IMR-90 (cell line): ENCODE measurements at regions not wholly inside any gene's neighbourhood (a gene's known extent, or its start where the extent isn't known, plus 50 kb on each side); places are given as distances from the start of the nearest gene placed in this dataset.

ENCODE experiments used
- ATAC-seq: fragments of 200-7000 bp; cut with Tn5 transposase; 2 replicates; pipeline ENCODE4 v1.9.1; 2020; ENCODE audit warnings: low read depth, mild to moderate bottlenecking, moderate library complexity
- BruUV-seq: library from RNA; stranded (reverse); fragments of 400-500 nt; replicated peaks from 2 replicates; lab custom pipeline; 2021; lab: Mats Ljungman, UMichigan
- CTCF ChIA-PET: fragments of 300-600 bp; formaldehyde crosslinking; extraction: SDS; loops from one replicate; lab custom pipeline; 2021; ENCODE audit warnings: antibody characterized with exemption; lab: Yijun Ruan, JAX
- POLR2A ChIA-PET: fragments of 300-600 bp; sonication (Branson Sonifier 250); formaldehyde crosslinking; loops from one replicate; lab custom pipeline; 2022; ENCODE audit warnings: antibody characterized with exemption; ENCODE audit not compliant: unreplicated experiment; lab: Charles Lee
- DNase-seq: peaks from one replicate; pipeline ENCODE4 v3.0.0; 2013
- H2AFZ ChIP-seq: replicated peaks from 2 replicates; pipeline ENCODE3; 2013; ENCODE audit warnings: low read length, mild to moderate bottlenecking; ENCODE audit not compliant: poor library complexity
- H2AK5ac ChIP-seq: 2 replicates; pipeline ENCODE4 v1.6.1; 2013; ENCODE audit warnings: low read depth, low read length, inconsistent platforms
- H2AK9ac ChIP-seq: replicated peaks from 2 replicates; pipeline ENCODE3; 2013; ENCODE audit warnings: mild to moderate bottlenecking, low read depth, low read length, moderate library complexity; ENCODE audit not compliant: poor library complexity
- H2BK120ac ChIP-seq: 2 replicates; pipeline ENCODE4 v1.6.1; 2013; ENCODE audit warnings: low read depth, low read length, inconsistent platforms
- H2BK15ac ChIP-seq: 3 replicates; pipeline ENCODE4 v1.6.1; 2013; ENCODE audit warnings: low read depth, low read length, inconsistent platforms
- H2BK20ac ChIP-seq: 2 replicates; pipeline ENCODE4 v1.6.1; 2013; ENCODE audit warnings: low read depth, mild to moderate bottlenecking, inconsistent platforms, low read length, moderate library complexity
- H2BK5ac ChIP-seq: 2 replicates; pipeline ENCODE4 v1.6.1; 2013; ENCODE audit warnings: mild to moderate bottlenecking, low read depth, low read length, inconsistent platforms; ENCODE audit not compliant: poor library complexity, severe bottlenecking
- H3K14ac ChIP-seq: replicated peaks from 2 replicates; pipeline ENCODE4 v1.6.1; 2013; ENCODE audit warnings: low read depth, low read length, inconsistent platforms
- H3K18ac ChIP-seq: 2 replicates; pipeline ENCODE4 v1.6.1; 2013; ENCODE audit warnings: low read depth, low read length, control low read depth
- H3K23ac ChIP-seq: 2 replicates; pipeline ENCODE4 v1.6.1; 2013; ENCODE audit warnings: low read depth, low read length, inconsistent platforms
- H3K27ac ChIP-seq: 2 replicates; pipeline ENCODE4 v1.5.1; 2013; ENCODE audit warnings: mild to moderate bottlenecking, control low read depth, low read length; ENCODE audit not compliant: insufficient read depth
- H3K27me3 ChIP-seq: 2 replicates; pipeline ENCODE4 v1.6.1; 2013; ENCODE audit warnings: low read length; ENCODE audit not compliant: control insufficient read depth, insufficient read depth
- H3K36me3 ChIP-seq: 2 replicates; pipeline ENCODE4 v1.6.1; 2013; ENCODE audit warnings: low read length, mixed read lengths; ENCODE audit not compliant: control insufficient read depth, insufficient read depth
- H3K4ac ChIP-seq: 2 replicates; pipeline ENCODE4 v1.6.1; 2013; ENCODE audit warnings: low read depth, low read length, inconsistent platforms
- H3K4me1 ChIP-seq: 2 replicates; pipeline ENCODE4 v1.6.1; 2013; ENCODE audit warnings: low read length, mixed read lengths; ENCODE audit not compliant: control insufficient read depth, insufficient read depth
- H3K4me2 ChIP-seq: 2 replicates; pipeline ENCODE4 v1.6.1; 2013; ENCODE audit warnings: low read depth, mild to moderate bottlenecking, control low read depth, low read length, moderate library complexity
- H3K4me3 ChIP-seq: 2 replicates; pipeline ENCODE4 v1.5.1; 2013; ENCODE audit warnings: low read depth, mild to moderate bottlenecking, control low read depth, low read length, moderate library complexity; ENCODE audit not compliant: insufficient read depth
- H3K56ac ChIP-seq: 2 replicates; pipeline ENCODE4 v1.6.1; 2013; ENCODE audit warnings: low read length, inconsistent platforms; ENCODE audit not compliant: insufficient read depth; ENCODE audit errors: extremely low read depth
- H3K79me1 ChIP-seq, 2 experiments: 2 replicates each; pipeline ENCODE4 v1.6.1; 2013; ENCODE audit warnings: low read length in 2 of 2, inconsistent platforms in 1 of 2, low read depth in 1 of 2
- H3K9ac ChIP-seq: 2 replicates; pipeline ENCODE4 v1.6.1; 2013; ENCODE audit warnings: low read depth, low read length, control low read depth
- H3K9me1 ChIP-seq: 2 replicates; pipeline ENCODE4 v1.6.1; 2013; ENCODE audit warnings: low read length, inconsistent platforms; ENCODE audit not compliant: insufficient read depth
- H3K9me3 ChIP-seq: 2 replicates; pipeline ENCODE4 v1.6.1; 2013; ENCODE audit warnings: low read length; ENCODE audit not compliant: control insufficient read depth, insufficient read depth
- H4K20me1 ChIP-seq: 2 replicates; pipeline ENCODE4 v1.6.1; 2013; ENCODE audit warnings: low read length, inconsistent platforms; ENCODE audit not compliant: insufficient read depth
- H4K5ac ChIP-seq: 2 replicates; pipeline ENCODE4 v1.6.1; 2013; ENCODE audit warnings: mild to moderate bottlenecking, low read depth, low read length, control low read depth
- H4K8ac ChIP-seq, 2 experiments: 2 replicates each; pipeline ENCODE4 v1.6.1; 2013; ENCODE audit warnings: low read depth in 2 of 2, low read length in 2 of 2, control low read depth in 1 of 2, inconsistent platforms in 1 of 2
- H4K91ac ChIP-seq: 2 replicates; pipeline ENCODE4 v1.6.1; 2013; ENCODE audit warnings: low read depth, low read length, inconsistent platforms; ENCODE audit not compliant: insufficient read depth
- BHLHE40 ChIP-seq: fragments of 150-350 bp; IDR thresholded peaks from 2 replicates; pipeline ENCODE4 v1.6.1; 2016; ENCODE audit warnings: mild to moderate bottlenecking, low read depth, low read length
- CEBPB ChIP-seq: IDR thresholded peaks from 2 replicates; pipeline ENCODE4 v1.6.1; 2012; ENCODE audit warnings: low read depth, low read length, improper control_type of control experiment
- CHD1 ChIP-seq: IDR thresholded peaks from 2 replicates; pipeline ENCODE4 v1.6.1; 2012; ENCODE audit warnings: low read depth, low read length, improper control_type of control experiment
- CTCF ChIP-seq: conservative IDR thresholded peaks from 2 replicates; pipeline ENCODE4 v1.5.1; 2012; ENCODE audit warnings: mild to moderate bottlenecking, low read depth, low read length, improper control_type of control experiment
- ELK1 ChIP-seq: fragments of 150-350 bp; IDR thresholded peaks from 2 replicates; pipeline ENCODE4 v1.6.1; 2016; ENCODE audit warnings: low read depth, mild to moderate bottlenecking, low read length, moderate library complexity, borderline replicate concordance
- FOS ChIP-seq: fragments of 150-350 bp; IDR thresholded peaks from 2 replicates; pipeline ENCODE4 v1.6.1; 2016; ENCODE audit warnings: low read depth, low read length
- MAFK ChIP-seq: IDR thresholded peaks from 2 replicates; pipeline ENCODE4 v1.6.1; 2012; ENCODE audit warnings: low read depth, low read length, improper control_type of control experiment
- MAZ ChIP-seq: IDR thresholded peaks from 2 replicates; pipeline ENCODE4 v1.6.1; 2012; ENCODE audit warnings: low read depth, mild to moderate bottlenecking, low read length, improper control_type of control experiment, moderate library complexity, borderline replicate concordance
- MXI1 ChIP-seq: IDR thresholded peaks from 2 replicates; pipeline ENCODE4 v1.6.1; 2012; ENCODE audit warnings: low read depth, mild to moderate bottlenecking, low read length, moderate library complexity, borderline replicate concordance
- NFE2L2 ChIP-seq: fragments of 150-350 bp; IDR thresholded peaks from 2 replicates; pipeline ENCODE4 v1.6.1; 2016; ENCODE audit warnings: low read depth, mild to moderate bottlenecking, low read length
- POLR2A ChIP-seq: IDR thresholded peaks from 2 replicates; pipeline ENCODE4 v1.6.1; 2012; ENCODE audit warnings: mild to moderate bottlenecking, low read depth, low read length
- RAD21 ChIP-seq: IDR thresholded peaks from 2 replicates; pipeline ENCODE4 v1.6.1; 2012; ENCODE audit warnings: low read length, improper control_type of control experiment
- RCOR1 ChIP-seq: IDR thresholded peaks from 2 replicates; pipeline ENCODE4 v1.6.1; 2012; ENCODE audit warnings: mild to moderate bottlenecking, low read length, improper control_type of control experiment; ENCODE audit not compliant: insufficient replicate concordance
- RFX5 ChIP-seq: IDR thresholded peaks from 2 replicates; pipeline ENCODE4 v1.8.0; 2012; ENCODE audit warnings: low read depth, mild to moderate bottlenecking, low read length, moderate library complexity
- SMC3 ChIP-seq: fragments of 150-350 bp; IDR thresholded peaks from 2 replicates; pipeline ENCODE4 v1.6.1; 2016; ENCODE audit warnings: low read depth, mild to moderate bottlenecking, antibody characterized with exemption, low read length, moderate library complexity
- USF2 ChIP-seq: fragments of 150-350 bp; IDR thresholded peaks from 2 replicates; pipeline ENCODE4 v1.6.1; 2017; ENCODE audit warnings: mild to moderate bottlenecking, antibody characterized with exemption, low read length, low read depth
- WGBS, 2 experiments: methylation state at CpG; one replicate each; pipeline versions ENCODE4 v1.1.5 to v1.1.7; 2013; ENCODE audit warnings: missing lambda C conversion rate in 2 of 2; ENCODE audit not compliant: insufficient read length in 1 of 2; ENCODE audit errors: extremely low coverage in 2 of 2; 5-methylcytosine and 5-hydroxymethylcytosine counted together
- dilution Hi-C: fragments of 300-500 bp; cut with HindIII; formaldehyde crosslinking; loops from one replicate; pipeline ENCODE4 v1.14.3; 2018; ENCODE audit warnings: low sequenced_read_pairs; ENCODE audit not compliant: unreplicated experiment
- in situ Hi-C: fragments of 300-500 bp; cut with MboI; formaldehyde crosslinking; loops from 3 replicates; pipeline ENCODE4 v1.14.3; 2019; ENCODE audit warnings: low sequenced_read_pairs, inconsistent platforms, mixed read lengths
- intact Hi-C: fragments of 100-400 bp; cut with micrococcal nuclease; formaldehyde crosslinking; loops from 2 replicates; pipeline ENCODE4 v1.10.0; 2022

GRCh38 chr9:80557256-80557655, 985.5 kb downstream of the TLE4 start:
- H3K4me2 ChIP-seq = no peak overlapping the region

More at GRCh38 chr9:80557256-80557655, 985.5 kb downstream of the TLE4 start:
- Histone ChIP-seq H2BK20ac (no peak overlapping the region), H2AFZ (no peak overlapping the region), H4K8ac (no peak overlapping the region), H3K56ac (no peak overlapping the region), H3K36me3 (no peaks in the 10 kb centered on the region), H2BK120ac (no peak overlapping the region), H3K9me1 (no peaks in the 10 kb centered on the region), H4K91ac (no peak overlapping the region), H2AK5ac (no peak overlapping the region), H3K27me3 (no peaks in the 10 kb centered on the region), H3K14ac (no peak overlapping the region), H4K5ac (no peak overlapping the region), H2BK5ac (no peak overlapping the region), H3K18ac (no peak overlapping the region), H3K4me1 (no peaks in the 10 kb centered on the region), H2BK15ac (no peak overlapping the region), H3K9me3 (no peaks in the 10 kb centered on the region), H3K79me1 (no peaks in the 10 kb centered on the region), H2AK9ac (no peak overlapping the region), H4K20me1 (no peaks in the 10 kb centered on the region), H3K4me3 (no peak overlapping the region), H3K23ac (no peak overlapping the region), H3K9ac (no peak overlapping the region), H3K27ac (no peak overlapping the region), H3K4ac (no peak overlapping the region)
- TF ChIP-seq RFX5 (no peak), NFE2L2 (no peak), BHLHE40 (no peak), ELK1 (no peak), RCOR1 (no peak), USF2 (no peak), MAFK (no peak), CTCF (no peak), FOS (no peak), POLR2A (no peak), MAZ (no peak), MXI1 (no peak), SMC3 (no peak), CEBPB (no peak), RAD21 (no peak), CHD1 (no peak)
- CTCF ChIA-PET = no interaction called here
- no CpG with 5 or more reads among the region's 1 CpG for WGBS, 2 experiments
- DNase-seq = no peak
- no peak for ATAC-seq
- in situ Hi-C loops (no loop called here), intact Hi-C loops (no loop called here), dilution Hi-C loops (no loop called here)
- BruUV-seq = no TSS peak
- POLR2A ChIA-PET = no interaction called here
